Neural progenitor cell (in vitro differentiated cells): ENCODE measurements at regions not wholly inside any gene's neighbourhood (a gene's known extent, or its start where the extent isn't known, plus 50 kb on each side); places are given as distances from the start of the nearest gene placed in this dataset.

ENCODE experiments used
- EZH2 ChIP-seq: fragments of 200-600 bp; sonication (generic); IDR thresholded peaks from 2 replicates; pipeline ENCODE4 v1.6.1; 2017; ENCODE audit warnings: antibody characterized with exemption, mild to moderate bottlenecking, moderate library complexity
- EZH2phosphoT487 ChIP-seq: fragments of 200-600 bp; sonication (generic); IDR thresholded peaks from 2 replicates; pipeline ENCODE4 v1.6.1; 2017; ENCODE audit warnings: antibody characterized with exemption
- TF ChIP-seq, protein P1 (sequence below): fragments of 200-600 bp; sonication (generic); IDR thresholded peaks from 2 replicates; pipeline ENCODE4 v1.5.1; 2017; ENCODE audit warnings: antibody characterized with exemption, mild to moderate bottlenecking

DNA sequence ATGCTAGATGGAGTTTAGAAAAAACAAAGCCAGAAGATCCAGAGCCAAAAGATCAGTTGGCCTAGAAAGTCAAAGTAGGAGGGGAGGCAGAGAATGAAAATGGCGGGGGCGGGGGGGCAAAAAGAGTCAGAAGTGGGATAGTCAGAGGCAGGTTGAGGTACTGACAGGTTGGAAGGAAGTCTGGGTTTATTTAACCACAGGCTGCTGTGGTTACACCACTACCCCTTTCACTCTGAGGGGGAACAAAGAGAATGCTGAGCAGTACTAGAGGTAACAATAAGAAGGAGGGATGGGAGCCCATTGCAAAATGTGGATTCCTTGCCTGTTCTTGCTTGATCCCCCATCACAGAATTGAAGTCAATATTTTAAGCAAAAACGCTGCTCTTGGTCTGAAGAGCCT, 111.8 kb downstream of the CAVIN4 start:
- TF ChIP-seq EZH2phosphoT487 (no peak), EZH2 (no peak)
- TF ChIP-seq, protein P1, sequence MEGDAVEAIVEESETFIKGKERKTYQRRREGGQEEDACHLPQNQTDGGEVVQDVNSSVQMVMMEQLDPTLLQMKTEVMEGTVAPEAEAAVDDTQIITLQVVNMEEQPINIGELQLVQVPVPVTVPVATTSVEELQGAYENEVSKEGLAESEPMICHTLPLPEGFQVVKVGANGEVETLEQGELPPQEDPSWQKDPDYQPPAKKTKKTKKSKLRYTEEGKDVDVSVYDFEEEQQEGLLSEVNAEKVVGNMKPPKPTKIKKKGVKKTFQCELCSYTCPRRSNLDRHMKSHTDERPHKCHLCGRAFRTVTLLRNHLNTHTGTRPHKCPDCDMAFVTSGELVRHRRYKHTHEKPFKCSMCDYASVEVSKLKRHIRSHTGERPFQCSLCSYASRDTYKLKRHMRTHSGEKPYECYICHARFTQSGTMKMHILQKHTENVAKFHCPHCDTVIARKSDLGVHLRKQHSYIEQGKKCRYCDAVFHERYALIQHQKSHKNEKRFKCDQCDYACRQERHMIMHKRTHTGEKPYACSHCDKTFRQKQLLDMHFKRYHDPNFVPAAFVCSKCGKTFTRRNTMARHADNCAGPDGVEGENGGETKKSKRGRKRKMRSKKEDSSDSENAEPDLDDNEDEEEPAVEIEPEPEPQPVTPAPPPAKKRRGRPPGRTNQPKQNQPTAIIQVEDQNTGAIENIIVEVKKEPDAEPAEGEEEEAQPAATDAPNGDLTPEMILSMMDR: no peak
